GM21576 (cell line): ENCODE measurements at regions not wholly inside any gene's neighbourhood (a gene's known extent, or its start where the extent isn't known, plus 50 kb on each side); places are given as distances from the start of the nearest gene placed in this dataset.

Experiments used
- ATAC-seq: cut with Tn5 transposase; IDR thresholded peaks from one replicate; pipeline ENCODE4 v1.9.1; 2021; ENCODE audit warnings: mild to moderate bottlenecking, moderate library complexity; ENCODE audit not compliant: unreplicated experiment

DNA sequence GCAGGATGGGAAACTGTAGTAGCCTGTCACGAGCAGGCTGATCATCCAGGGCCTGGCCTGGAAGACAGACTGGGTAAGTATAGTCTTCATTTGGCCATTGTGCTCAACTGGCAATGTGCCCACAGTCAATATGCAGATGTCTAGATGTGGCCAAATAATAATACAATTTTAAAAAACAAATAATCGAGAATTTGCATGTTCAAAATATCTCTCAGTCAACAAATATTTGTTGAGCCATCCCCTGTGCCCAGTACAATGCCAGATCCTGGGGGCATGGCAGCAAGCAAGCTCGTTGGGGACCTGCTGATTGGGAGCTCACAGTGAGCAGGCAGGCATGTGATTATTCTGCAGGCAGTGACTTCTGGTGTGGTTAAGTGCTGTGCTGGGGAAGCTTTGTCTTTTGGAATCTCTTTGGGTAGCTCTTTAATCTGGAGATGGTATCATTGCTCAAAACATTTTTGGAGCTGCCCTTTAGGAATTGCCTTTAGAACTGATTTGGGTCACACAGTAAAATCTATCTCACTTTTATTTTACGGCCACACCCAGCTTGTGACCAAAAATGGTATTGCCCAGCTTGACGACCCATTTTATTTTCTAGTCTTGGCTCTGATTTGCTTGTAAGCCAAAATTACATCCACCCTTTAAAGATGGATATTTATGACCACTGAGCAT lies 92.2 kb downstream of the PLCE1 start:
- no peak for ATAC-seq

GRCh38 chr10:94088926-94089381 lies 95.2 kb downstream of the PLCE1 start:
- no peak for ATAC-seq

DNA sequence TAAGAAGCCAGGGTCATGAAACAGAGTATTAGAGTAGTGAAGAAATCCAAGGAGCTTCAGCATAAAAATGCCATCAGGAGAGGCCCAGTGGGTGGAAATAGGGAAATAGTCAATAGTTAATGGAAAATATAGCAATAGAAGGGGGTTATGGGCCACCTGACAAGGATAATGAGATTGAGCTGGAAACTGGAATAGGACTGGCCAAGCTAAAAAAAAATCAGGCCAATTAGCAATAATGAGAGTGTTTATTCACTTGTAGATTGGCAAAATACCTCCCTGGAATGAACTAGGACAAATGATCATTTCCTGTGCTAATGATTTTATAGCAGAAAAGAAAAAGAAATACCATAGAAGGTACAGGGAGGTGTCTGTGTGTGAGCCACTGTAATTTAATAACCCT lies 97.9 kb downstream of the PLCE1 start:
- no peak for ATAC-seq

- ATAC-seq = no peak
Measured at GRCh38 chr10:94092848-94093247, 99.1 kb downstream of the PLCE1 start.

- no peak for ATAC-seq
Measured at GRCh38 chr10:94093286-94093905, 99.7 kb downstream of the PLCE1 start.

DNA sequence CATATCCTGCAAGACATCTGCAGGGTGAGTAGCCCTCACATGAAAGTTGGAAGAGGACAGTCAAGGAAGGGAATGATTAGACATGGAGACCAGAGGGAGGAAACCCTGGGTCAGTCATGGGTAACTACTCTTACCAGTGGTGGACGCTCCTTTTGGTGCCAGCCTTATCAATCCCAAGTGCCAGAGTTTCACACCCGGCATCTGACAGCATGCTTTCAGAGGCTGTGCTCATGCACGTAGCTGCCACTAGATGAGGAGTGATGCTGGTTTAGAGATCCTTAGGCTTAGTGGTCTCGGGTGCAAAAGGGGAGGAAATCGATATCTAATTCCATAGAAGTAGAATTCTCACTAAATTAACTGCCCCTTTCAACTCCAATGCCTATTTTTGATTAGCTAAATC lies 100.8 kb downstream of the PLCE1 start:
- no peak for ATAC-seq

GRCh38 chr10:94097656-94098055 lies 103.9 kb downstream of the PLCE1 start:
- no peak for ATAC-seq

GRCh38 chr10:94098896-94099295 lies 105.2 kb downstream of the PLCE1 start:
- ATAC-seq = no peak

- no peak for ATAC-seq
Measured at GRCh38 chr10:94101894-94102293, 108.2 kb downstream of the PLCE1 start.

DNA sequence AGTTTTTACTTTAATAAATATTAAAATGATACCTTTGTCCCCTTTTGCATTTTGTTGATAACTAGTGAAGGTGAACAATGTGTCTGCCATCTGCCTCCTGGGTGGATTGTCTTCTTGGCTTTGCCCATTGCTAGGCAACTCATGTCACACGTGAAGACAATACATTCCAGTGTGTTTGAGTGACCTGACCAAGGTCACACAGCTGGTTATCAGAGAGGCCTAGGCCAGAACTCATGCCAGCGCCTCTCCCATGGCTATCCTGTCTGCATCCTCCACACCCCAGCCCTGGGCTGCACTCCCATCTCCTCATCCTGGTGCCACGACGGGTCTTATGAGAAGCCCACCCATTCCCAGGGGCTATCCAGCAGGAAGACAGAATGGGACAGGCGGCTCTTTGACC lies 108.7 kb downstream of the PLCE1 start:
- ATAC-seq = no peak

DNA sequence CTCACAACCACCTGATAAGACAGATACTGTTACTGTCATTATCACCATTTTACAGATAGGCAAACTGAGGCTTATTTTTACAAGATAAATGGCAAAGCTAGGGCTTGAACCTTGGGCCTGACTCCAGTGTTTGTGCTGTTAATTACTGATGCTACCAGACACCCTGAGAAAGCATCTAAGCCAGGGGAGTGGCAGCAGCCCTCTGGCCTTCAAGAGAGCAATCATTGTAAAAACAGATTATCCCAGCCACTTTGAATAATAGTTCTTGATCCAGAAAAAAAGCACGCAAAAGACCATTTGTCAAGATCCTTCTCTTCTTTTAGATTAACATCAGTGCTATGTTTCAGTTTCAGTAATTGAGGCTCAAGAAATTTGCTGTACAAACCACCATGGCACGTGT lies 109.5 kb downstream of the PLCE1 start:
- ATAC-seq = no peak

DNA sequence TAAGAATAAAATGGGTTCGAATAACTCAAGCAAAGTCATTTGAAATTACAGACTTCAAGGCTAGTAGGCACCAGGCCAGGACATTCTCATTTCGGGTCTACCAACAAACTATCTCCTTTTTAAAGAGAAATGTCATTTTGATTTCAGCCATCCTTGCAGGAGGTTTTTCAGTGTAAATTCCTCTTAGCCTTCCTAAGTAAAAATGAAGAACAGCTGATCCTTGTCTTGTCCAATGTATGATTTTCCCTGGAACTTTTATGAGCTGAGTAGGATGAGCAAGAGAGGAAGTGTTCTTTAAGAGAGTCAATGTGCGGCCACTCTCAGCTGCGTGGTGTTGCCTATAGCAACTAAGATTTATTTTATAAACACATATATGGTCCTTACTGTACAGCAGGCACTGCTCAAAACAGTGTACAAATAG lies 110.1 kb downstream of the PLCE1 start:
- no peak for ATAC-seq

DNA sequence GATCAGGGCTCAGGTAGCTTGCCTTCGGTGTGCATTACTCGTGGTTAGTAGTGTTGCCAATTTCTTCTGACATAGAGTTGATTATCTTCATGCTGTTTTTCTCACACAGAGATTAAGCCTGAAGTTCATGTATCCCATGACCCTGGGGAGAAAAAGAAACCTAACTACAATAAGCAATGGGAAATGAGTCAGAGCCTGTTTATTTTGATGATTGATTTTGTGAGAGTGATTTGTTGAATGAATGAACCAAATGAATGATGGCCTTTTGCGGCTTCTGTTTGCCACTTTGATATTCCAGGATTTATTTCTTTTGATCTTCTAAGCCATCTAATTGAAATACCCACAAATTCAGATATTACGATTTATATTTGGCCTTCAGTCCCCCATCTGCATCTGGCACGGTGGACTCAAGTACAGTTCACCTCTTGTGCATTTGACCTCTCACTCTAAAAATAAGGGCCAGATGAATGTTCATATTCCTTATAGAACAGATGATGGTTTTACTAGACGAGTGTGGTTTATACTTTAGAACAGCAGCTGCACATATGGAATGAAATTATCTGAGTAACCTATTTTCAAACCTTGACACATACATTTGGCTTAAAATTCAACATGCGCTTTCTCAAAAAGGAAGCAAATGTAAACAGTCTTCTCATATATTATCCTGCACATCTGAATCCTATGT lies 110.7 kb downstream of the PLCE1 start:
- no peak for ATAC-seq

DNA sequence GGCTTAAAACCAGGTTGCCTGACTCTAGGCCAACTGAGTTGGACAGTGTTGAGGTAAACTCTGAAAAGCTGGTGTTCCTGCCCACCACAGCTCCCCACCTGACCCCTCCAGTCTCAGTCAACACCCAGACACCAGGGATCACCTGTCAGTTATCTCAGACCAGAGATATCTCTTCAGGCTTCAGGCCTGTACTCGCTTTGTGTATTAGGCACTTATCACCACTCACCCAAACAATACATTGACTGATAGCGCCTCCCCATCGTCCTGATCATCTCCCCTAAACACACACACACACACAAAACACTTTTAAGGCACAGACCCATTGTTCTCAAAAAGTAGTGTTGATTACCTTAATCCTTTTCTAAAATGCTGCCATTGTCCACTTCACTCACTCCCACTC lies 111.5 kb downstream of the PLCE1 start:
- no peak for ATAC-seq

- no peak for ATAC-seq
Measured at GRCh38 chr10:94107191-94107590, 113.5 kb downstream of the PLCE1 start.

DNA sequence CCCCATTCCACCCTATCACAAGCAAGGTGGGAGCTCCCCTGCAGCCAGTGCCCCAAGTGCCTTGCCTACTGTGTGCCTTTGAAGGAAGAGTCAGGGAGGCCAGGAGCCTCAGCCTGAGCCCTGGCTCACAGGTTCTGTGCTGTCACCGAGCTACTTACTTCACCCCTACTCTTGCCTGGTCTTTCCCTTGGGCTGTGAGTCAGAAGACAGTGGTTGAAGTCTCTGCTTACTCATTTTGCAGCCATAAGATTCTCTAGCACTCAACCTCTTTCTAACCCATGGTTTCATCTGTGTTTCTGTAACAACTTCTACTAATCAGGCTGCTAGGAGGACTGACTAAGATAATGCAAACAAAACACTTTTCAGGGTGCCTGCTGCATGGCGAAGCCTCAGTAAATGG lies 114.5 kb downstream of the PLCE1 start:
- no peak for ATAC-seq

DNA sequence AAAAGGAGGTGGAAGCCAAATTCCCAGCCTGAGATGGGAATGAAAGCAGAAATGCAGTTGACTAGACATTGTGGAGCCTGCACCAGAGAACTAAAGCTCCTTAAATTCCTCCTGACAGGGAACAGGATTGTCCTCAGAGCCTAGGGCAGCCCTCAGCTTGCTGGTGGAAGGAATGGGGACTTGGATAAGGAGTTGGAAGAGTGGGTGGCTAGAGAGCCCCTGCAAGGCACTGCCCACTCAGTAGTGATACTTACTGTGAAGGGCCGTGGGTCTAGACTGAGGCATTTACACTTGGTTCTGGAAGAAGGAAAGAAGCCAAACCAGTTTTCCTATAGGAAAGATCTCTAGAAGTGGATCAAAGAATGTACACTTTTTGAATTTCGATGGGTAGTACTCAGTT lies 117.6 kb downstream of the PLCE1 start:
- no peak for ATAC-seq

DNA sequence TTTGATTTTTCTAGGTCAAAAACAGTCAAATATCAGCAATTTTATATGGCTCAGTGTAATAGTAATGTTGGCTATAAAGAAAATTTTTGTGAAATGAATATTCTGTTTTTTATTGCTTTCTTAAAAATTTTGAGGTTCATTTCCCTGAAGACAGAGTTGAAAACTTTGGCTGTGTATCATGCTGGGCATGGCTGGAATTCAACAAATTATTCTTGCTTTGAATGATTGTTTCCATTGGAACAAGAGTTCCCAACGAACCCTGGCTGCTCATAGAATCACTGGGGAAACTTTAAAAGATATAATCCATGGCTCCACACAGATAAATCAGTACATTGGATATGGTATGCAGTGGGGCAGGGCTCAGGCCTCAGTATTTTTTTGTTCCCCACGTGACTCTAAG lies 118.6 kb downstream of the PLCE1 start:
- no peak for ATAC-seq

DNA sequence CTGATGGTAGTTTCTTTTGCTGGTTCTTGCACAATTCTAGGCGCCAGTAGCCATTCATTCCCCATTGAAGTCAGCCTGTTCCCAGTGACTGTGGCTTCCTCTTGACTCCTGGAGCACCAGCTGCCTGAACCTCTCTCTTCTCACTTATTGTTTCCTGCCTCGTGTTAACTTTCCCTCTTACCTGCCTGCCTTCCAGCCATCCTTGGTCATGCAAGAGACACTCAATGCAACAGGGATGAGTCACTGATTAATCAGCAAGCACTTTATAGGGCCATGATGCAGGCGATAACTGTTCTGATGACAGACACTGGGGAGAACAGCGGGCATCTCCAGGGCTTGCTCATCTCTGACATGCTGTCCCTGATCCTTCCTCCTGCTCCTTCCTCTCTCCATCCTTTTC lies 122.0 kb downstream of the PLCE1 start:
- ATAC-seq = no peak

DNA sequence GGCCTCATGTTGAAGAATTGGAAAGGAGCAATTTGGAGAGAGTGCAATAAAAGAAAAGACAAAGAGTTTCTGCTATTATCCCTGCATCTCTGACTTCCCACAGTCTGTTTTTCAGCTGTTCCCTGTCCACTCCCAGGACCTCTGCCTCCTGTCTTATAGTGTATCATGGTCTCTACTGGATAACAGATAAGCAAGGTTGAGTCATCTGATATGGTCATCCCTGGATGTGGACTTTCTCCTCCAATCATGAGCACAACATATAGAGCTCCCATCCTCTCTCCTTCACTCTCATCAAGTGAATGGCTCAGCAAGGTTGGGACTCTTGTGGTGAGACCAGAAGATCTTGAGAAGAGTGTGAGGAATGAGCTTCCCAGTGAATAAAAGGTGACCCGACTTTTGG lies 123.1 kb downstream of the PLCE1 start:
- no peak for ATAC-seq

GRCh38 chr10:94122211-94122610 lies 128.5 kb downstream of the PLCE1 start:
- ATAC-seq = no peak

GRCh38 chr10:94123258-94123995 lies 129.7 kb downstream of the PLCE1 start:
- ATAC-seq = no peak
